ENCODE measurements at regions not wholly inside any gene's neighbourhood (a gene's known extent, or its start where the extent isn't known, plus 50 kb on each side); places are given as distances from the start of the nearest gene placed in this dataset.

- H3K9me2 ChIP-seq (replicated peaks; ENCODE audit: low read depth, low read length), result no peaks in the 10 kb centered on the region
Measured at GRCh38 chr4:116386856-116387255, 698.5 kb downstream of the TRAM1L1 start.

GRCh38 chr4:116385583-116385982, 699.8 kb downstream of the TRAM1L1 start:
- H4K20me1 ChIP-seq (ENCODE audit: insufficient read depth, low read length, poor library complexity, severe bottlenecking), result no peaks in the 10 kb centered on the region
- no peaks in the 10 kb centered on the region for H3K27me3 ChIP-seq (ENCODE audit: insufficient read depth, low read length, poor library complexity, severe bottlenecking)
- H3K9me2 ChIP-seq (replicated peaks; ENCODE audit: low read depth, low read length), result no peaks in the 10 kb centered on the region
- H3K79me2 ChIP-seq (ENCODE audit: insufficient read depth, low read length), result no peaks in the 10 kb centered on the region
- H3K4me1 ChIP-seq (ENCODE audit: insufficient read depth, low read length, poor library complexity, severe bottlenecking), result no peaks in the 10 kb centered on the region
- no peak overlapping the region for H3K9ac ChIP-seq (ENCODE audit: low read depth, low read length, poor library complexity, severe bottlenecking)
- no peak overlapping the region for H2AFZ ChIP-seq (ENCODE audit: low read length)
- no peaks in the 10 kb centered on the region for H3K36me3 ChIP-seq (ENCODE audit: insufficient read depth, low read length)
- H3K4me3 ChIP-seq (ENCODE audit: low read length, poor library complexity, severe bottlenecking), result no peak overlapping the region
- TF ChIP-seq EZH2phosphoT487 (IDR thresholded peaks at IDR 0.05; ENCODE audit: borderline replicate concordance), result no peak
- TF ChIP-seq, protein P1, sequence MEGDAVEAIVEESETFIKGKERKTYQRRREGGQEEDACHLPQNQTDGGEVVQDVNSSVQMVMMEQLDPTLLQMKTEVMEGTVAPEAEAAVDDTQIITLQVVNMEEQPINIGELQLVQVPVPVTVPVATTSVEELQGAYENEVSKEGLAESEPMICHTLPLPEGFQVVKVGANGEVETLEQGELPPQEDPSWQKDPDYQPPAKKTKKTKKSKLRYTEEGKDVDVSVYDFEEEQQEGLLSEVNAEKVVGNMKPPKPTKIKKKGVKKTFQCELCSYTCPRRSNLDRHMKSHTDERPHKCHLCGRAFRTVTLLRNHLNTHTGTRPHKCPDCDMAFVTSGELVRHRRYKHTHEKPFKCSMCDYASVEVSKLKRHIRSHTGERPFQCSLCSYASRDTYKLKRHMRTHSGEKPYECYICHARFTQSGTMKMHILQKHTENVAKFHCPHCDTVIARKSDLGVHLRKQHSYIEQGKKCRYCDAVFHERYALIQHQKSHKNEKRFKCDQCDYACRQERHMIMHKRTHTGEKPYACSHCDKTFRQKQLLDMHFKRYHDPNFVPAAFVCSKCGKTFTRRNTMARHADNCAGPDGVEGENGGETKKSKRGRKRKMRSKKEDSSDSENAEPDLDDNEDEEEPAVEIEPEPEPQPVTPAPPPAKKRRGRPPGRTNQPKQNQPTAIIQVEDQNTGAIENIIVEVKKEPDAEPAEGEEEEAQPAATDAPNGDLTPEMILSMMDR (conservative IDR thresholded peaks at IDR 0.05; ENCODE audit: low read length), result no peak
- H3K4me2 ChIP-seq (ENCODE audit: low read depth, low read length, poor library complexity, severe bottlenecking), result no peak overlapping the region
- no peaks in the 10 kb centered on the region for H3K9me3 ChIP-seq (ENCODE audit: insufficient read depth, low read depth, low read length)
- H3F3A ChIP-seq (ENCODE audit: low read depth), result no peaks in the 10 kb centered on the region

More at GRCh38 chr4:116386856-116387255, 698.5 kb downstream of the TRAM1L1 start:
- Histone ChIP-seq H3K79me2 (ENCODE audit: insufficient read depth, low read length) (no peaks in the 10 kb centered on the region), H3K9me3 (ENCODE audit: insufficient read depth, low read depth, low read length) (no peaks in the 10 kb centered on the region), H4K20me1 (ENCODE audit: insufficient read depth, low read length, poor library complexity, severe bottlenecking) (no peaks in the 10 kb centered on the region), H3K9ac (ENCODE audit: low read depth, low read length, poor library complexity, severe bottlenecking) (no peak overlapping the region), H2AFZ (ENCODE audit: low read length) (no peak overlapping the region), H3K4me2 (ENCODE audit: low read depth, low read length, poor library complexity, severe bottlenecking) (no peak overlapping the region), H3K36me3 (ENCODE audit: insufficient read depth, low read length) (no peaks in the 10 kb centered on the region), H3K4me3 (ENCODE audit: low read length, poor library complexity, severe bottlenecking) (no peak overlapping the region), H3K27me3 (ENCODE audit: insufficient read depth, low read length, poor library complexity, severe bottlenecking) (no peaks in the 10 kb centered on the region), H3F3A (ENCODE audit: low read depth) (no peaks in the 10 kb centered on the region), H3K4me1 (ENCODE audit: insufficient read depth, low read length, poor library complexity, severe bottlenecking) (no peaks in the 10 kb centered on the region)
- no peak for TF ChIP-seq EZH2phosphoT487 (IDR thresholded peaks at IDR 0.05; ENCODE audit: borderline replicate concordance)
- TF ChIP-seq, protein P1 (conservative IDR thresholded peaks at IDR 0.05; ENCODE audit: low read length), result no peak

GRCh38 chr4:116374815-116375214, 710.6 kb downstream of the TRAM1L1 start:
- Histone ChIP-seq H3K4me3 (ENCODE audit: low read length, poor library complexity, severe bottlenecking) (no peak overlapping the region), H2AFZ (ENCODE audit: low read length) (peak overlapping the region; percentile 79), H3K9me3 (ENCODE audit: insufficient read depth, low read depth, low read length) (no peaks in the 10 kb centered on the region), H4K20me1 (ENCODE audit: insufficient read depth, low read length, poor library complexity, severe bottlenecking) (no peaks in the 10 kb centered on the region), H3K36me3 (ENCODE audit: insufficient read depth, low read length) (no peaks in the 10 kb centered on the region), H3K4me1 (ENCODE audit: insufficient read depth, low read length, poor library complexity, severe bottlenecking) (no peaks in the 10 kb centered on the region), H3K4me2 (ENCODE audit: low read depth, low read length, poor library complexity, severe bottlenecking) (no peak overlapping the region), H3K9ac (ENCODE audit: low read depth, low read length, poor library complexity, severe bottlenecking) (no peak overlapping the region), H3K79me2 (ENCODE audit: insufficient read depth, low read length) (no peaks in the 10 kb centered on the region), H3K9me2 (replicated peaks; ENCODE audit: low read depth, low read length) (no peaks in the 10 kb centered on the region), H3K27me3 (ENCODE audit: insufficient read depth, low read length, poor library complexity, severe bottlenecking) (no peaks in the 10 kb centered on the region), H3F3A (ENCODE audit: low read depth) (no peaks in the 10 kb centered on the region)
- TF ChIP-seq EZH2phosphoT487 (IDR thresholded peaks at IDR 0.05; ENCODE audit: borderline replicate concordance), result no peak
- TF ChIP-seq, protein P1 (conservative IDR thresholded peaks at IDR 0.05; ENCODE audit: low read length), result no peak
